Activated CD4-positive, alpha-beta T cell treated with anti-CD3 and anti-CD28 coated beads for 36 hours (primary cell): ENCODE measurements at regions not wholly inside any gene's neighbourhood (a gene's known extent, or its start where the extent isn't known, plus 50 kb on each side); places are given as distances from the start of the nearest gene placed in this dataset.
"Not testable (repeated sequence)": the region's sequence is repeated elsewhere in the genome, so short reads cannot be mapped to it uniquely, and the experiment has no call there.

ENCODE experiments used
- ATAC-seq: fragments of 200-7000 bp; cut with Tn5 transposase; one replicate; pipeline ENCODE4 v1.10.0; 2021; ENCODE audit warnings: mild to moderate bottlenecking, moderate library complexity
- CTCF ChIA-PET: fragments of 350-600 bp; sonication (Branson Sonifier 250); formaldehyde crosslinking; loops from one replicate; lab custom pipeline; 2021; ENCODE audit warnings: antibody characterized with exemption; lab: Charles Lee
- POLR2A ChIA-PET: fragments of 350-600 bp; sonication (Branson Sonifier 250); formaldehyde crosslinking; loops from one replicate; lab custom pipeline; 2021; ENCODE audit warnings: antibody characterized with exemption, inconsistent platforms; lab: Charles Lee
- DNase-seq: peaks from one replicate; pipeline ENCODE4 v3.0.0-alpha.2; 2020
- H3K27ac Mint-ChIP-seq: one replicate; pipeline ENCODE4 v1.8.0; 2021; ENCODE audit warnings: mixed read lengths
- H3K27me3 Mint-ChIP-seq: one replicate; pipeline ENCODE4 v1.8.0; 2021; ENCODE audit warnings: mixed read lengths
- H3K36me3 Mint-ChIP-seq: one replicate; pipeline ENCODE4 v1.8.0; 2021; ENCODE audit warnings: low read depth, mixed read lengths
- H3K4me1 Mint-ChIP-seq: one replicate; pipeline ENCODE4 v1.8.0; 2021; ENCODE audit warnings: mixed read lengths
- H3K4me3 Mint-ChIP-seq: one replicate; pipeline ENCODE4 v1.8.0; 2021; ENCODE audit warnings: mild to moderate bottlenecking, moderate library complexity, mixed read lengths
- H3K9me3 Mint-ChIP-seq: one replicate; pipeline ENCODE4 v1.8.0; 2021; ENCODE audit warnings: low read depth, mixed read lengths
- intact Hi-C, 2 experiments: fragments of 100-400 bp; cut with DNase I in 1 of 2; cut with micrococcal nuclease in 1 of 2; formaldehyde crosslinking; loops; one replicate each; pipeline versions ENCODE4 v1.14.2 to v1.15.1; 2022 to 2024; cut with DNase I, micrococcal nuclease

- intact Hi-C loops, result no loop called here
- H3K27me3 Mint-ChIP-seq, result no peaks in the 10 kb centered on the region
- H3K9me3 Mint-ChIP-seq, result peaks cover 6% of the 10 kb centered on the region
- DNase-seq (no peak), ATAC-seq (no peak)
- peaks cover 9% of the 10 kb centered on the region for H3K36me3 Mint-ChIP-seq
- no peak overlapping the region for H3K27ac Mint-ChIP-seq
- ChIA-PET CTCF (no interaction called here), POLR2A (no interaction called here)
- no peak overlapping the region for H3K4me3 Mint-ChIP-seq
- no peaks in the 10 kb centered on the region for H3K4me1 Mint-ChIP-seq
Measured at GRCh38 chrX:1700757-1701156, 85.9 kb downstream of the ASMT start.

DNA sequence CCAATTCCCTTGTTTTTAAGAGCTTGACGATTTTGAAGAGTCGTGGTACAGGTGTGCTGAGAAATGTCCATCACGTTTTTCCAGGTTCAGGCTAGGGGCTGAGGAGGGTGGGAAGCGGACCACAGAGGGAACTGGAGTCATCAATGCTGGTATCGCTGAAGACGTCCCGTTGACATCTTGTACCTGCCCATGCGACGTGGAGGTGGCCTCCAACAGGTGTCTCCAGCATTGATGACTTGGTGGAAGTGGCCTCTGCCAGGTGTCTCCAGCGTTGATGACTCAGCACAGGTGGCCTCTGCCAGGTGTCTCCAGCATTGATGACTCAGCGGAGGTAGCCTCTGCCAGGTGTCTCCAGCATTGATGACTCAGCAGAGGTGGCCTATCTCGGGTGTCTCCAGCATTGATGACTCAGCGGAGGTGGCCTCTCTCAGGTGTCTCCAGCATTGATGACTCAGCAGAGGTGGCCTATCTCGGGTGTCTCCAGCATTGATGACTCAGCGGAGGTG, 86.6 kb downstream of the ASMT start:
- CTCF ChIA-PET, H3K27me3 Mint-ChIP-seq, H3K9me3 Mint-ChIP-seq, POLR2A ChIA-PET, H3K4me3 Mint-ChIP-seq, ATAC-seq, DNase-seq, H3K27ac Mint-ChIP-seq, intact Hi-C loops, H3K36me3 Mint-ChIP-seq, H3K4me1 Mint-ChIP-seq: not testable (repeated sequence)

- CTCF ChIA-PET, H3K4me1 Mint-ChIP-seq, H3K27ac Mint-ChIP-seq, H3K4me3 Mint-ChIP-seq, intact Hi-C loops, ATAC-seq, H3K36me3 Mint-ChIP-seq, H3K27me3 Mint-ChIP-seq, POLR2A ChIA-PET, DNase-seq, H3K9me3 Mint-ChIP-seq: not testable (repeated sequence)
Measured at GRCh38 chrX:1702142-1702541, 87.3 kb downstream of the ASMT start.

DNA sequence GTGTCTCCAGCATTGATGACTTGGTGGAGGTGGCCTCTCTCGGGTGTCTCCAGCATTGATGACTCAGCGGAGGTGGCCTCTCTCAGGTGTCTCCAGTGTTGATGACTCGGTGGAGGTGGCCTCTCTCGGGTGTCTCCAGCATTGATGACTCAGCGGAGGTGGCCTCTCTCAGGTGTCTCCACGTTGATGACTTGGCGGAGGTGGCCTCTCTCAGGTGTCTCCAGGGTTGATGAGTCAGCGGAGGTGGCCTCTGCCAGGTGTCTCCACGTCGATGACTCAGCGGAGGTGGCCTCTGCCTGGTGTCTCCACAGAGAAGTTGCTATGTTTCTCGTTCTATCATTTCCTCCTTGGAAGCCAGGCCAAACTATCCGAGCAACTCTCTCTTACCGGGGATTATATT, 87.7 kb downstream of the ASMT start:
- H3K36me3 Mint-ChIP-seq, H3K27me3 Mint-ChIP-seq, H3K9me3 Mint-ChIP-seq, ATAC-seq, H3K4me1 Mint-ChIP-seq, intact Hi-C loops, POLR2A ChIA-PET, H3K4me3 Mint-ChIP-seq, DNase-seq, CTCF ChIA-PET, H3K27ac Mint-ChIP-seq: not testable (repeated sequence)

DNA sequence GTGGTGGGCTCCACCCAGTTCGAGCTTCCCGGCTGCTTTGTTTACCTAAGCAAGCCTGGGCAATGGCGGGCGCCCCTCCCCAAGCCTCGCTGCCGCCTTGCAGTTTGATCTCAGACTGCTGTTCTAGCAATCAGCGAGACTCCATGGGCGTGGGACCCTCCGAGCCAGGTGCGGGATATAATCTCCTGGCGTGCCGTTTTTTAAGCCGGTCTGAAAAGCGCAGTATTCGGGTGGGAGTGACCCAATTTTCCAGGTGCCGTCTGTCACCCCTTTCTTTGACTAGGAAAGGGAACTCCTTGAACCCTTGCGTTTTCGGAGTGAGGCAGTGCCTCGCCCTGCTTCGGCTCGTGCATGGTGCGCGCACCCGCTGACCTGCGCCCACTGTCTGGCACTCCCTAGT, 94.4 kb downstream of the ASMT start:
- H3K27me3 Mint-ChIP-seq, intact Hi-C loops, H3K4me3 Mint-ChIP-seq, H3K9me3 Mint-ChIP-seq, POLR2A ChIA-PET, ATAC-seq, CTCF ChIA-PET, H3K27ac Mint-ChIP-seq, DNase-seq, H3K4me1 Mint-ChIP-seq, H3K36me3 Mint-ChIP-seq: not testable (repeated sequence)

DNA sequence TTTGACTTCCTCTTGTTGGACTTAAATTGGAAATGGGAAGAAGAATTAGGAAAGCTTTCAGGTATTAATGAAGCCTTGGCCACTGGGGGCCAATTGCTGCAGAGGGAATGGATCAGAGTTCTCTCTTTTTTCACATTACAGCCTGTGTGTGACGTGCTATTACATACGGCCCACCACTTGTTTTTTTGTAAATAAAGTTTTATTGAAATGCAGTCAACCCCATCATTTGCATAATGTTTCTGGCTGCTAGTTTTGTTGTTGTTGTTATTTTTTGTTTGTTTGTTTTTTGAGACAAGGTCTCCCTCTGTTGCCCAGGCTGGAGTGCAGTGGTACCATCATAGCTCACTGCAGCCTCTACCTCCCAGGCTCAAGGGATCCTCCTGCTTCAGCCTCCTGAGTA, 98.4 kb downstream of the ASMT start:
- peaks cover 14% of the 10 kb centered on the region for H3K36me3 Mint-ChIP-seq
- H3K27ac Mint-ChIP-seq, result no peak overlapping the region
- H3K27me3 Mint-ChIP-seq, result no peaks in the 10 kb centered on the region
- ATAC-seq, result no peak
- no peak for DNase-seq
- peaks cover 2% of the 10 kb centered on the region for H3K9me3 Mint-ChIP-seq
- CTCF ChIA-PET, result no interaction called here
- no peaks in the 10 kb centered on the region for H3K4me1 Mint-ChIP-seq
- POLR2A ChIA-PET, result no interaction called here
- intact Hi-C loops, result no loop called here
- H3K4me3 Mint-ChIP-seq, result no peak overlapping the region

GRCh38 chrX:1717373-1717772, 102.5 kb downstream of the ASMT start:
- POLR2A ChIA-PET, result no interaction called here
- no peak overlapping the region for H3K4me3 Mint-ChIP-seq
- H3K27ac Mint-ChIP-seq, result no peak overlapping the region
- H3K4me1 Mint-ChIP-seq, result no peaks in the 10 kb centered on the region
- H3K36me3 Mint-ChIP-seq, result peaks cover 19% of the 10 kb centered on the region
- no peaks in the 10 kb centered on the region for H3K27me3 Mint-ChIP-seq
- DNase-seq, result no peak
- intact Hi-C loops, result no loop called here
- CTCF ChIA-PET, result no interaction called here
- no peaks in the 10 kb centered on the region for H3K9me3 Mint-ChIP-seq
- no peak for ATAC-seq

DNA sequence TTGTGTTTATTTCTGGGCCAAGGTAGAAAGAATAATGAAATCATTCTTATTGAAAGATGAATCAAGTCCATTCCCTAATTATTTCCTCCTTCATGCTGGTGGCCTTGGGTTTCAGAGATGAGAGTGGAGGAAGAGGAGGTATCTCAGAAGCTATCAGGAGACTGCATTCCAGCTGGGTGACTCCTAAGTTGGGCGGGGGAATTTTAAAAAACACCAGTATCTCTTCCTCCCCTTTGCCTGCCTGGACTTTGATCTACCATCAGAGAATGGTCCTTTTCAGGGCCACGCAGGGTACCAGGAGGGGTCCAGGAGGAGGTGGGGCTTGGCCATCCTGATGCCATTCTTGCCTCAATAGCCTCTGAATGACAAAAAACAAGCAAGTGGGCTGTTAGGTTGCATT, 104.4 kb downstream of the ASMT start:
- ChIA-PET POLR2A (no interaction called here), CTCF (no interaction called here)
- Mint-ChIP-seq H3K27ac (no peak overlapping the region), H3K9me3 (no peaks in the 10 kb centered on the region), H3K36me3 (peaks cover 11% of the 10 kb centered on the region), H3K4me3 (no peak overlapping the region), H3K27me3 (no peaks in the 10 kb centered on the region), H3K4me1 (no peaks in the 10 kb centered on the region)
- DNase-seq, result no peak
- intact Hi-C loops, result no loop called here
- ATAC-seq, result no peak

GRCh38 chrX:1720836-1721235, 106.0 kb downstream of the ASMT start:
- H3K27me3 Mint-ChIP-seq, result no peaks in the 10 kb centered on the region
- H3K4me3 Mint-ChIP-seq, result no peak overlapping the region
- H3K9me3 Mint-ChIP-seq, result no peaks in the 10 kb centered on the region
- H3K27ac Mint-ChIP-seq, result no peak overlapping the region
- no peaks in the 10 kb centered on the region for H3K4me1 Mint-ChIP-seq
- ATAC-seq, result no peak
- H3K36me3 Mint-ChIP-seq, result peaks cover 9% of the 10 kb centered on the region
- intact Hi-C loops, result no loop called here
- DNase-seq, result no peak
- POLR2A ChIA-PET, result no interaction called here
- CTCF ChIA-PET, result no interaction called here

GRCh38 chrX:1725472-1725871, 110.6 kb downstream of the ASMT start:
- Mint-ChIP-seq H3K4me1 (no peaks in the 10 kb centered on the region), H3K4me3 (no peak overlapping the region)

DNA sequence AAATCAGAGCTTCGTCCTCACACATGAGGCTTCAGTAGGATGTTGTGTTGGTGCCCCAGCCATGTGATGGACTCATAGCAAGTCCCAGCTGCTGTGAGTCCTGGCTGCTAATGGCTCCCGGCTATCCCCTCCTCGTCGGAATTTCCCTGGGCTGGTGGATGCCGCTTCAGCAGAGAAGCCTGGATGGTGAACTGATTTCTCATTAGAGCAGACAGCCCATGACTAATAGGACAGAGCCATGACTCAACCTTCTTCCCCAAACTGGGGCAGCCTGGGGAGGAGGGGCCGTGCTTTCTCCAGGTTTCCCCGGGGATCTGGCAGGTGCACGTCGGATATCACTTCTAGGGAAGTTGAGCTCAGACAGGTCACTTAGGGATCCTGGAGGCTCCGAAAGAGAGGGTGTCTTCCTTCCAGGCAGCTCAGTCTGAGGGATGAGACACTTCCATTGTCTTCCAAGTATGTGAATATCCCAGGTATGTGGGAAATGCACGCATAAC, 112.7 kb downstream of the ASMT start:
- ChIA-PET POLR2A (no interaction called here), CTCF (no interaction called here)
- intact Hi-C loops, result no loop called here
- Mint-ChIP-seq H3K9me3 (peaks cover 5% of the 10 kb centered on the region), H3K4me1 (no peaks in the 10 kb centered on the region), H3K4me3 (no peak overlapping the region), H3K27me3 (no peaks in the 10 kb centered on the region), H3K27ac (no peak overlapping the region), H3K36me3 (peaks cover 21% of the 10 kb centered on the region)
- DNase-seq, result no peak
- ATAC-seq, result no peak

More at GRCh38 chrX:1725472-1725871, 110.6 kb downstream of the ASMT start:
- Mint-ChIP-seq H3K27me3 (no peaks in the 10 kb centered on the region), H3K9me3 (peaks cover 5% of the 10 kb centered on the region), H3K36me3 (peaks cover 23% of the 10 kb centered on the region), H3K27ac (no peak overlapping the region)
- CTCF ChIA-PET, result no interaction called here
- POLR2A ChIA-PET, result no interaction called here
- ATAC-seq (no peak), DNase-seq (no peak)
- intact Hi-C loops, result no loop called here

DNA sequence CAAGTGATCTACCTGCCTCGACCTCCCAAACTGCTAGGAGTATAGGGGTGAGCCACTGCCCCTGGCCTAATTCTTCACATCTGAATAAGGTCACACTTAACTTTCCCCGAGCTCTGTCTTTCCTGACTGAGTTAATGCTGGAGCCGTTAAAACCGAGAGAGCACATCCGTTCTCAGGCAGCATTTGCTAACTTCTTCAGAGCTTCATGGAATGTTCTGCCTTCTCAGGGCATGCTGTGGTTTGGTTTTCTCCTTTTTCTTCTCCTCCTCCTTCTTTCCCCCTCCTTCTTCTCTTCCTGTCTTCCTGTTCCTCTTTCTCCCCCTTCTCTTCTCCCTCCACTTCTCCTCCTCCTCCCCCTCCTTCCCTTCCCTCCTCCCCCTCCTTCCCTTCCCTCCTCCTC, 119.9 kb downstream of the ASMT start:
- ATAC-seq (no peak), DNase-seq (no peak)
- peaks cover 2% of the 10 kb centered on the region for H3K9me3 Mint-ChIP-seq
- no peak overlapping the region for H3K4me3 Mint-ChIP-seq
- H3K4me1 Mint-ChIP-seq, result no peaks in the 10 kb centered on the region
- no peaks in the 10 kb centered on the region for H3K27me3 Mint-ChIP-seq
- H3K27ac Mint-ChIP-seq, result no peak overlapping the region
- H3K36me3 Mint-ChIP-seq, result peaks cover 9% of the 10 kb centered on the region
- ChIA-PET CTCF (no interaction called here), POLR2A (no interaction called here)
- intact Hi-C loops, result no loop called here
